ENCODE measurements at regions not wholly inside any gene's neighbourhood (a gene's known extent, or its start where the extent isn't known, plus 50 kb on each side); places are given as distances from the start of the nearest gene placed in this dataset.

DNA sequence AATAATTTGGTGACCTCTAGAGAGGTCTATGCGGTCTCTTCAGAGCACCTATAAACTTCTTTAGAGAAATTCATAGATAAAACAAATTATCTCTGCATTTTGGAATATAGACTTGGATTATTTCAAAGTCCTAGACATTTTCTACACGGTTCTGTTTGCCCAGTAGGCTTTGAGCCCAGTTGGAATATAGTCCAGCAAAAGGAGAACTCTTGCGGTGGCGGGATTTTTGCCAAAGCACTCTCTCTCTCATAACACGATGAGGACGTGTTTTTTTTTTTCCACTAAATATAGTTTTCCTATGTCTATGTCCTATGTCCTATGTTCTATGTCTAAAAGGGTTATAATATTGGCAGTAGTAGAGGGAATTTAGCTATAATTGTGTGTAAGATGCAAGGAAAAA lies 164.9 kb upstream of the AGR3 start:
- Histone ChIP-seq H3K18ac (ENCODE audit: extremely low read depth, low read length) (no peak overlapping the region), H4K20me1 (replicated peaks in 1 of 2; ENCODE audit: control insufficient read depth in 1 of 2, insufficient read depth in 2 of 2, low read length in 2 of 2) (no peaks in the 10 kb centered on the region)
- WGBS, 2 experiments (ENCODE audit: extremely low coverage in 1 of 2, insufficient coverage in 1 of 2, insufficient read length in 1 of 2, insufficient replicate concordance in 2 of 2, low coverage in 1 of 2, low lambda C conversion rate in 2 of 2, missing lambda C conversion rate in 1 of 2), result 91% methylated on average over 6 of the region's 6 CpGs; no CpG with 5 or more reads in 1 of the 2 experiments

More for the DNA sequence above, 164.9 kb upstream of the AGR3 start:
- Histone ChIP-seq H3K4me3 (ENCODE audit: extremely low read depth in 1 of 4, insufficient read depth in 2 of 4, low read depth in 3 of 4, low read length in 4 of 4) (no peak overlapping the region), H2AK5ac (ENCODE audit: low read depth, low read length) (no peak overlapping the region), H4K8ac (ENCODE audit: extremely low read depth, insufficient read depth, low read length) (no peak overlapping the region), H3K23me2 (ENCODE audit: low read depth, low read length) (no peaks in the 10 kb centered on the region), H3K23ac (ENCODE audit: insufficient read length) (no peak overlapping the region), H3K4me1 (replicated peaks in 1 of 4; ENCODE audit: control insufficient read depth in 3 of 4, insufficient read depth in 4 of 4, low read length in 3 of 4) (no peaks in the 10 kb centered on the region), H3K56ac (replicated peaks; ENCODE audit: insufficient read length, low read depth, low read length) (no peak overlapping the region), H3K9me3 (ENCODE audit: insufficient read depth in 2 of 2, low read depth in 1 of 2, low read length in 1 of 2) (no peaks in the 10 kb centered on the region; a peak in 1 of 4 replicates), H3K79me2 (ENCODE audit: control insufficient read depth in 1 of 2, insufficient read depth in 2 of 2, low read length in 2 of 2) (no peaks in the 10 kb centered on the region), H3K27me3 (replicated peaks in 1 of 4; ENCODE audit: control insufficient read depth in 3 of 4, extremely low read depth in 1 of 4, insufficient read depth in 3 of 4, low read length in 3 of 4) (no peaks in the 10 kb centered on the region), H2AFZ (ENCODE audit: low read length) (no peak overlapping the region), H2BK120ac (replicated peaks; ENCODE audit: low read depth, low read length) (no peak overlapping the region), H3K4me2 (ENCODE audit: insufficient read depth in 1 of 2, low read depth in 2 of 2, low read length in 2 of 2) (no peak overlapping the region), H3K27ac (ENCODE audit: low read depth, low read length) (no peak overlapping the region), H3K36me3 (ENCODE audit: control insufficient read depth in 2 of 4, insufficient read depth in 4 of 4, low read length in 3 of 4) (no peaks in the 10 kb centered on the region), H3K79me1 (ENCODE audit: low read depth, low read length) (no peaks in the 10 kb centered on the region), H3K14ac (ENCODE audit: insufficient read length) (no peak overlapping the region), H3K4ac (replicated peaks; ENCODE audit: insufficient read length, low read depth, low read length) (no peak overlapping the region), H3K9ac (replicated peaks in 1 of 4; ENCODE audit: extremely low read depth in 1 of 4, low read depth in 3 of 4, low read length in 3 of 4) (no peak overlapping the region), H2BK5ac (ENCODE audit: low read depth, low read length) (no peak overlapping the region), H2BK15ac (ENCODE audit: low read length) (no peak overlapping the region), H2BK20ac (ENCODE audit: low read length) (no peak overlapping the region), H2BK12ac (ENCODE audit: low read depth, low read length) (no peak overlapping the region), H4K91ac (replicated peaks; ENCODE audit: insufficient read length, low read length) (no peak overlapping the region), H4K5ac (ENCODE audit: insufficient read length, low read depth, low read length) (no peak overlapping the region)
- ChIA-PET CTCF (ENCODE audit: partially characterized antibody) (interaction anchor here (0.6 kb wide), 1 partner anchor 16 kb away, joined by 5 read pairs; no protein-coding TSS in a partner anchor), POLR2A (ENCODE audit: partially characterized antibody) (no interaction called here)
- DNase-seq (ENCODE audit: low read depth in 1 of 2, low spot score in 2 of 2) (no peak), FAIRE-seq (no peak)
- no peak for TF ChIP-seq SRF (IDR thresholded peaks at IDR 0.05; ENCODE audit: low read depth, low read length)
- TF ChIP-seq SUZ12 (IDR thresholded peaks at IDR 0.05; ENCODE audit: low read length), result no peak
- no peak for TF ChIP-seq NANOG (IDR thresholded peaks at IDR 0.05; ENCODE audit: insufficient read depth, low read depth, low read length, poor library complexity, severe bottlenecking)
- no peak for TF ChIP-seq CTBP2 (IDR thresholded peaks at IDR 0.05; ENCODE audit: borderline replicate concordance, insufficient read depth, insufficient read length, low read length)
- TF ChIP-seq SIX5 (IDR thresholded peaks at IDR 0.05; ENCODE audit: low read depth, low read length), result no peak
- no peak for TF ChIP-seq KDM5A (IDR thresholded peaks at IDR 0.05; ENCODE audit: low read length)
- TF ChIP-seq, protein P1, sequence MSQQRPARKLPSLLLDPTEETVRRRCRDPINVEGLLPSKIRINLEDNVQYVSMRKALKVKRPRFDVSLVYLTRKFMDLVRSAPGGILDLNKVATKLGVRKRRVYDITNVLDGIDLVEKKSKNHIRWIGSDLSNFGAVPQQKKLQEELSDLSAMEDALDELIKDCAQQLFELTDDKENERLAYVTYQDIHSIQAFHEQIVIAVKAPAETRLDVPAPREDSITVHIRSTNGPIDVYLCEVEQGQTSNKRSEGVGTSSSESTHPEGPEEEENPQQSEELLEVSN (IDR thresholded peaks at IDR 0.05), result no peak
- TF ChIP-seq ASH2L (IDR thresholded peaks at IDR 0.05; ENCODE audit: low read length), result no peak
- TF ChIP-seq POLR2AphosphoS5 (IDR thresholded peaks at IDR 0.05; ENCODE audit: low read depth, low read length), result no peak
- no peak for TF ChIP-seq RXRA (IDR thresholded peaks at IDR 0.05; ENCODE audit: insufficient read depth, low read depth, low read length)
- TF ChIP-seq POU5F1 (IDR thresholded peaks at IDR 0.05; ENCODE audit: low read depth, low read length), result no peak
